Pancreas (tissue), 10 donors: ENCODE measurements at regions not wholly inside any gene's neighbourhood (a gene's known extent, or its start where the extent isn't known, plus 50 kb on each side); places are given as distances from the start of the nearest gene placed in this dataset.

ENCODE experiments used
- ATAC-seq, 4 donors: fragments of 200-7000 bp; cut with Tn5 transposase; one replicate each; pipeline versions ENCODE4 v1.8.0 to v1.9.1; 2020; ENCODE audit warnings: mild to moderate bottlenecking in 4 of 4, moderate library complexity in 4 of 4
- DNase-seq, 6 donors: peaks; one replicate each; pipeline ENCODE4 v3.0.0-alpha.2; 2020
- FAIRE-seq: peaks from 2 replicates; lab custom pipeline; 2012; peaks lifted over from hg19 to GRCh38; lab: Jason Lieb, UNC
- H3K27ac ChIP-seq, 4 donors: fragments of 200-600 bp; sonication (generic); 1 replicate in 3 of 4; 2 replicates in 1 of 4; pipeline versions ENCODE4 v1.5.0 to v1.8.0; 2020
- H3K27me3 ChIP-seq, 4 donors: fragments of 200-600 bp; one replicate each; pipeline ENCODE4 v1.8.0; 2021
- H3K36me3 ChIP-seq, 3 donors: fragments of 200-600 bp; sonication (generic) in 1 of 3; one replicate each; pipeline versions ENCODE4 v1.5.0 to v1.8.0; 2020 to 2021
- H3K4me1 ChIP-seq, 3 donors: fragments of 200-600 bp; one replicate each; pipeline ENCODE4 v1.8.0; 2021
- H3K4me3 ChIP-seq, 4 donors: fragments of 200-600 bp; sonication (generic) in 2 of 4; one replicate each; pipeline versions ENCODE4 v1.5.0 to v1.8.0; 2020 to 2021
- H3K9me3 ChIP-seq, 4 donors: fragments of 200-600 bp; one replicate each; pipeline ENCODE4 v1.8.0; 2021
- CTCF ChIP-seq, 4 donors: fragments of 200-600 bp; sonication (generic) in 3 of 4; IDR thresholded peaks; one replicate each; pipeline versions ENCODE4 v1.5.0 to v1.8.0; 2021; ENCODE audit warnings: antibody characterized with exemption in 4 of 4
- WGBS, 2 donors: extraction: QIAGEN DNeasy Blood & Tissue Kit; methylation state at CpG; one replicate each; pipeline ENCODE4 v1.1.7; 2013; 5-methylcytosine and 5-hydroxymethylcytosine counted together
- intact Hi-C, 3 donors: fragments of 100-400 bp; cut with DNase I; formaldehyde crosslinking; loops; one replicate each; pipeline versions ENCODE4 v1.11.1 to v1.14.2; 2022
- donor health status: healthy with polysubstance abuse.
- donor health status: DM: no; HTN: no; CAD: no; lungs with moderate emphysema.
- donor health status: DM: no; HTN: no; CAD: no.
- donor health status: control.
- donor health status: control.
- donor health status: Bipolar disorder and iron deficiency.
- donor health status: DM: yes; HTN: yes; CAD: no.
- donor health status: DM: no; HTN: no; CAD: no.
- donor health status: DM: no; HTN: no; CAD: no.
- donor health status: DM: yes; HTN: yes; CAD: no.

DNA sequence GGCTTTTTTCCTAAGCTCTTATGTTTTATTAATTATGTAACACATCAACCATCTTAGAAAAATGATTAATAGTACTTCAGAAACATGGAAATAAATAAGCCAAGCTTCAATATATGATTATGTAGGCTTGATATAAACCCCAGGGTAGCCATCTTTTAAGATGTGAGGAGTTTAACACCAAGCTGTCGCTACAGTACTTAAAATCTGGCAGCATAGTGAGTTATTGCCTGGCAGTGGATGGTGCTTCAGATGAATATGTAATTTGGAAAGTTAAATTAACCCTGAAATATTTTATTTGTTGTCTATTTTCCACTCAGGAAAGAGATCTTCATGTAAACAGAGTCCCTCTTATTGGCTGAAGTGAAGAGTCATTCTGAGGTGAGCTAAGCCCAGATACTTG, 339.0 kb upstream of the ZFP64 start:
- H3K4me1 ChIP-seq, result no peaks in the 10 kb centered on the region
- no peak for FAIRE-seq
- no peak for DNase-seq
- WGBS, 2 donors, result 65 to 84% methylated on average over 1 of the region's 1 CpG
- peaks cover 0 to 13% (median 0%) of the 10 kb centered on the region in 4 donors for H3K27me3 ChIP-seq
- ATAC-seq, result no peak
- H3K27ac ChIP-seq, result no peak overlapping the region
- no peak overlapping the region for H3K4me3 ChIP-seq
- no peaks in the 10 kb centered on the region for H3K9me3 ChIP-seq
- TF ChIP-seq CTCF (IDR thresholded peaks at IDR 0.05), result no peak
- intact Hi-C loops, result no loop called here
- no peaks in the 10 kb centered on the region for H3K36me3 ChIP-seq

- no peaks in the 10 kb centered on the region for H3K4me1 ChIP-seq
- H3K4me3 ChIP-seq, result no peak overlapping the region
- H3K36me3 ChIP-seq, result no peaks in the 10 kb centered on the region
- no peak for TF ChIP-seq CTCF (IDR thresholded peaks at IDR 0.05)
- FAIRE-seq (no peak), DNase-seq (no peak), ATAC-seq (no peak)
- H3K9me3 ChIP-seq, result no peaks in the 10 kb centered on the region
- intact Hi-C loops, result no loop called here
- H3K27ac ChIP-seq, result no peak overlapping the region
- H3K27me3 ChIP-seq, result peaks cover 0 to 13% (median 0%) of the 10 kb centered on the region in 4 donors
- 19 to 29% methylated on average over 7 of the region's 7 CpGs for WGBS, 2 donors
Observed at GRCh38 chr20:52529826-52530225, 338.2 kb upstream of the ZFP64 start.

DNA sequence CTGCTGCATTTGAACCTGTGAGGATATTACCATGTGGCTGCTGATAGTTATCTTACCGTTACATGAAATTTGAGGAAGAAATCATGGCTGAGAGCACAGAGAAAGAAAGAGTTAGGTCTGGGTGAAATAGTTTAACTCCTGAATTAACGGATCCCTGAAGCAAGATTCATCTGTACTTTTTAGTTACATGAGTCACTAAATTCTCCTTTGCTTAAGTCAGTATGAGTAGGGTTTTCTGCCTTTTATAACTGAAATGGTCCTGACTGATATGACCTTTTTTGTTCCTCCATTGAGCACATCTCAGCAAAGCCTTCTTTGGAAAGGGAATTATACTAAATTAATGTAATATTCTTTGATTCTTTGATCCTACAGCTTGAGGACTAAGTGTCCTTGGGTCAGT, 333.3 kb upstream of the ZFP64 start:
- H3K36me3 ChIP-seq, result no peaks in the 10 kb centered on the region
- ATAC-seq, result no peak
- H3K4me1 ChIP-seq, result no peaks in the 10 kb centered on the region
- no peak overlapping the region for H3K27ac ChIP-seq
- DNase-seq, result no peak
- intact Hi-C loops, result no loop called here
- H3K9me3 ChIP-seq, result no peaks in the 10 kb centered on the region
- peaks cover 0 to 9% (median 1%) of the 10 kb centered on the region in 4 donors for H3K27me3 ChIP-seq
- no peak for FAIRE-seq
- TF ChIP-seq CTCF (IDR thresholded peaks at IDR 0.05), result no peak
- WGBS, 2 donors, result 45 to 83% methylated on average over 2 of the region's 2 CpGs
- no peak overlapping the region for H3K4me3 ChIP-seq

- intact Hi-C loops, result no loop called here
- no peak for FAIRE-seq
- 35 to 48% methylated on average over 3 of the region's 3 CpGs for WGBS, 2 donors
- no peaks in the 10 kb centered on the region for H3K27me3 ChIP-seq
- no peaks in the 10 kb centered on the region for H3K9me3 ChIP-seq
- no peak overlapping the region for H3K4me3 ChIP-seq
- H3K36me3 ChIP-seq, result no peaks in the 10 kb centered on the region
- H3K27ac ChIP-seq, result no peak overlapping the region
- no peaks in the 10 kb centered on the region for H3K4me1 ChIP-seq
- no peak for DNase-seq
- no peak for ATAC-seq
- no peak for TF ChIP-seq CTCF (IDR thresholded peaks at IDR 0.05)
Observed at GRCh38 chr20:52518735-52519134, 327.2 kb upstream of the ZFP64 start.

- WGBS, 2 donors, result 48 to 70% methylated on average over 2 of the region's 2 CpGs
- ATAC-seq (no peak), FAIRE-seq (no peak), DNase-seq (no peak)
- Histone ChIP-seq H3K36me3 (no peaks in the 10 kb centered on the region), H3K4me3 (no peak overlapping the region), H3K27me3 (no peaks in the 10 kb centered on the region), H3K4me1 (no peaks in the 10 kb centered on the region), H3K27ac (no peak overlapping the region), H3K9me3 (no peaks in the 10 kb centered on the region)
- no peak for TF ChIP-seq CTCF (IDR thresholded peaks at IDR 0.05)
- intact Hi-C loops, result no loop called here
Observed at GRCh38 chr20:52515877-52516276, 324.3 kb upstream of the ZFP64 start.
